Panc1 (cell line): ENCODE measurements at regions not wholly inside any gene's neighbourhood (a gene's known extent, or its start where the extent isn't known, plus 50 kb on each side); places are given as distances from the start of the nearest gene placed in this dataset.

Experiments
- ATAC-seq: fragments of 200-7000 bp; cut with Tn5 transposase; 2 replicates; pipeline ENCODE4 v1.9.1; 2020; ENCODE audit warnings: mild to moderate bottlenecking, moderate library complexity
- BruUV-seq: library from RNA; stranded (reverse); fragments of 400-500 nt; replicated peaks from 2 replicates; lab custom pipeline; 2021; lab: Mats Ljungman, UMichigan
- CTCF ChIA-PET: fragments of 300-600 bp; sonication (Branson Sonifier 250); formaldehyde crosslinking; loops from one replicate; lab custom pipeline; 2022; ENCODE audit warnings: antibody characterized with exemption; lab: Charles Lee
- POLR2A ChIA-PET: fragments of 300-600 bp; sonication (Branson Sonifier 250); formaldehyde crosslinking; loops from one replicate; lab custom pipeline; 2022; ENCODE audit warnings: antibody characterized with exemption; lab: Charles Lee
- DNase-seq: peaks from one replicate; pipeline ENCODE4 v3.0.0-alpha.2; 2010; ENCODE audit warnings: low read depth, low spot score
- H3K27ac ChIP-seq: 2 replicates; pipeline ENCODE4 v1.5.1; 2011; ENCODE audit warnings: mild to moderate bottlenecking, low read length, inconsistent platforms
- H3K27me3 ChIP-seq: fragments of 200-500 bp; sonication (Bioruptor generic); 2 replicates; pipeline ENCODE4 v1.6.0; 2014; ENCODE audit warnings: low read length, inconsistent platforms; ENCODE audit not compliant: control insufficient read depth, insufficient read depth
- H3K36me3 ChIP-seq: fragments of 200-500 bp; sonication (Bioruptor generic); 2 replicates; pipeline ENCODE4 v1.5.1; 2014; ENCODE audit warnings: inconsistent platforms, mild to moderate bottlenecking, low read length, moderate library complexity; ENCODE audit not compliant: control insufficient read depth, insufficient read depth
- H3K4me1 ChIP-seq: 2 replicates; pipeline ENCODE4 v1.5.1; 2011; ENCODE audit warnings: inconsistent platforms, mild to moderate bottlenecking, low read length, moderate library complexity; ENCODE audit not compliant: control insufficient read depth, insufficient read depth
- H3K4me3 ChIP-seq, 2 experiments: 2 replicates each; pipeline ENCODE4 v1.5.1; 2011 to 2012; ENCODE audit warnings: low read depth in 2 of 2, low read length in 2 of 2, mild to moderate bottlenecking in 2 of 2, inconsistent platforms in 1 of 2, moderate library complexity in 1 of 2
- H3K9me3 ChIP-seq: fragments of 200-500 bp; sonication (Bioruptor generic); 2 replicates; pipeline ENCODE4 v1.5.1; 2014; ENCODE audit warnings: low read depth, mild to moderate bottlenecking, inconsistent platforms, low read length, moderate library complexity; ENCODE audit not compliant: control insufficient read depth, insufficient read depth
- POLR2AphosphoS5 ChIP-seq: IDR thresholded peaks from 2 replicates; pipeline ENCODE4 v1.6.1; 2012; ENCODE audit warnings: mild to moderate bottlenecking, low read depth, low read length, moderate library complexity
- SIN3A ChIP-seq: IDR thresholded peaks from 2 replicates; pipeline ENCODE4 v1.6.1; 2012; ENCODE audit warnings: low read depth, mild to moderate bottlenecking, low read length, moderate library complexity, borderline replicate concordance; ENCODE audit not compliant: insufficient read depth
- TCF7L2 ChIP-seq: IDR thresholded peaks from 2 replicates; pipeline ENCODE4 v1.6.1; 2011; ENCODE audit warnings: mild to moderate bottlenecking, low read depth, low read length, inconsistent platforms
- in situ Hi-C: cut with HindIII; loops from 2 replicates; pipeline ENCODE4 v1.10.0; 2016; ENCODE audit warnings: low sequenced_read_pairs, low pct_unique_long_range_greater_than_20kb
- intact Hi-C: fragments of 100-400 bp; cut with micrococcal nuclease; formaldehyde crosslinking; loops from one replicate; pipeline ENCODE4 v1.10.0; 2022; ENCODE audit not compliant: unreplicated experiment
- TF ChIP-seq, protein P1 (sequence below), 2 experiments: IDR thresholded peaks; 2 replicates each; pipeline ENCODE4 v1.6.1; 2011 to 2012; ENCODE audit warnings: low read depth in 2 of 2, control low read depth in 1 of 2, low read length in 1 of 2, mild to moderate bottlenecking in 1 of 2, moderate library complexity in 1 of 2; ENCODE audit not compliant: insufficient read depth in 1 of 2
- TF ChIP-seq, protein P2 (sequence below): fragments of 450-650 bp; IDR thresholded peaks from 2 replicates; pipeline ENCODE4 v1.5.1; 2017; ENCODE audit warnings: mild to moderate bottlenecking

DNA sequence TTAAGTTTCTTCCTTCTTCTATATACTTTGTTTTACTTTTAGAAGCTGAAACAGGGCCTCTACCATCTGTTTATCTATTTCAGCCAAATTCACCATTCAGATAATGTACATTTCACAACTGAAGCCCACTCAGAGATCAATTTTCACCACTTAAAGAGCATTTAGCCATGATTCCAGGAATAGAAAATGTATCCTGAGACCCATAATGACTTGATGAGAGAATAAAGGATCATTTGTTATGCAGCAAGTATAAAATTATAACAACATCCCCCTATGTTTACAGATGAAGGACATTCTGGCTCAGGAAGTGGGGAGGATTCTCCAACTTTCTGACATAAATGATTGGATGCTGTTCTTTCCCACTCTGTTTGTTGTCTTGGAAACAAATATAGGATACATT lies 962.1 kb upstream of the EEF2KMT start:
- no TSS peak for BruUV-seq
- intact Hi-C loops = no loop called here

DNA sequence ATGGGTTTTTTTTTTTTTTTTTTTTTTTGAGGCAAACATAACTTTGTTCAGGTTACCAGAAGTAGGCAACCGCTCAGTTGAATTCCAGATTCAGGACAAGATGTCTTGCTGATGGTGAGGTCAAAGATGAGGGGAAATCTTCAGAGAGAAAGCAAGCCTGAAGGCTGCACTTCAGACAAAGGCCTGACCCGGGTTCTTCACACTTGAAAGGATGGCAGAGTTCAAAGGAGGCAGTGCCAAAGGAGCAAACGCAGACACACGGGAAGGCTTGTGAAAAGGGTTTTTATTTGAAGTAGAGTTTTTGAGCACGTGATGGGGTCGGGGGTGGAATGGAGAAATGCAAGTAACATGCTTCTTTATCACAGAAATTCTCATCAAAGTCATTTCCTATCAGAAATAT lies 960.2 kb upstream of the EEF2KMT start:
- POLR2A ChIA-PET = no interaction called here
- TF ChIP-seq TCF7L2 = no peak
- no peak for TF ChIP-seq POLR2AphosphoS5
- TF ChIP-seq SIN3A = no peak
- TF ChIP-seq, protein P1, sequence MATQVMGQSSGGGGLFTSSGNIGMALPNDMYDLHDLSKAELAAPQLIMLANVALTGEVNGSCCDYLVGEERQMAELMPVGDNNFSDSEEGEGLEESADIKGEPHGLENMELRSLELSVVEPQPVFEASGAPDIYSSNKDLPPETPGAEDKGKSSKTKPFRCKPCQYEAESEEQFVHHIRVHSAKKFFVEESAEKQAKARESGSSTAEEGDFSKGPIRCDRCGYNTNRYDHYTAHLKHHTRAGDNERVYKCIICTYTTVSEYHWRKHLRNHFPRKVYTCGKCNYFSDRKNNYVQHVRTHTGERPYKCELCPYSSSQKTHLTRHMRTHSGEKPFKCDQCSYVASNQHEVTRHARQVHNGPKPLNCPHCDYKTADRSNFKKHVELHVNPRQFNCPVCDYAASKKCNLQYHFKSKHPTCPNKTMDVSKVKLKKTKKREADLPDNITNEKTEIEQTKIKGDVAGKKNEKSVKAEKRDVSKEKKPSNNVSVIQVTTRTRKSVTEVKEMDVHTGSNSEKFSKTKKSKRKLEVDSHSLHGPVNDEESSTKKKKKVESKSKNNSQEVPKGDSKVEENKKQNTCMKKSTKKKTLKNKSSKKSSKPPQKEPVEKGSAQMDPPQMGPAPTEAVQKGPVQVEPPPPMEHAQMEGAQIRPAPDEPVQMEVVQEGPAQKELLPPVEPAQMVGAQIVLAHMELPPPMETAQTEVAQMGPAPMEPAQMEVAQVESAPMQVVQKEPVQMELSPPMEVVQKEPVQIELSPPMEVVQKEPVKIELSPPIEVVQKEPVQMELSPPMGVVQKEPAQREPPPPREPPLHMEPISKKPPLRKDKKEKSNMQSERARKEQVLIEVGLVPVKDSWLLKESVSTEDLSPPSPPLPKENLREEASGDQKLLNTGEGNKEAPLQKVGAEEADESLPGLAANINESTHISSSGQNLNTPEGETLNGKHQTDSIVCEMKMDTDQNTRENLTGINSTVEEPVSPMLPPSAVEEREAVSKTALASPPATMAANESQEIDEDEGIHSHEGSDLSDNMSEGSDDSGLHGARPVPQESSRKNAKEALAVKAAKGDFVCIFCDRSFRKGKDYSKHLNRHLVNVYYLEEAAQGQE (IDR thresholded peaks at IDR 0.05; ENCODE audit: insufficient read depth in 1 of 2, low read depth in 2 of 2, low read length in 1 of 2) = no peak
- TF ChIP-seq, protein P2, sequence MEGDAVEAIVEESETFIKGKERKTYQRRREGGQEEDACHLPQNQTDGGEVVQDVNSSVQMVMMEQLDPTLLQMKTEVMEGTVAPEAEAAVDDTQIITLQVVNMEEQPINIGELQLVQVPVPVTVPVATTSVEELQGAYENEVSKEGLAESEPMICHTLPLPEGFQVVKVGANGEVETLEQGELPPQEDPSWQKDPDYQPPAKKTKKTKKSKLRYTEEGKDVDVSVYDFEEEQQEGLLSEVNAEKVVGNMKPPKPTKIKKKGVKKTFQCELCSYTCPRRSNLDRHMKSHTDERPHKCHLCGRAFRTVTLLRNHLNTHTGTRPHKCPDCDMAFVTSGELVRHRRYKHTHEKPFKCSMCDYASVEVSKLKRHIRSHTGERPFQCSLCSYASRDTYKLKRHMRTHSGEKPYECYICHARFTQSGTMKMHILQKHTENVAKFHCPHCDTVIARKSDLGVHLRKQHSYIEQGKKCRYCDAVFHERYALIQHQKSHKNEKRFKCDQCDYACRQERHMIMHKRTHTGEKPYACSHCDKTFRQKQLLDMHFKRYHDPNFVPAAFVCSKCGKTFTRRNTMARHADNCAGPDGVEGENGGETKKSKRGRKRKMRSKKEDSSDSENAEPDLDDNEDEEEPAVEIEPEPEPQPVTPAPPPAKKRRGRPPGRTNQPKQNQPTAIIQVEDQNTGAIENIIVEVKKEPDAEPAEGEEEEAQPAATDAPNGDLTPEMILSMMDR = no peak
- H3K4me1 ChIP-seq = no peaks in the 10 kb centered on the region
- BruUV-seq = no TSS peak
- no peak overlapping the region for H3K4me3 ChIP-seq
- H3K27me3 ChIP-seq = peaks cover 2% of the 10 kb centered on the region; the same call in 1 of the 2 replicates
- intact Hi-C loops = no loop called here
- no peaks in the 10 kb centered on the region for H3K36me3 ChIP-seq
- in situ Hi-C loops = no loop called here
- ATAC-seq = no peak
- no peak overlapping the region for H3K27ac ChIP-seq
- CTCF ChIA-PET = interaction anchor here (0.6 kb wide), 1 partner anchor 164 kb away, joined by 3 read pairs; no protein-coding TSS in a partner anchor
- no peaks in the 10 kb centered on the region for H3K9me3 ChIP-seq
- DNase-seq = no peak

More for the DNA sequence above, 962.1 kb upstream of the EEF2KMT start:
- DNase-seq = no peak
- no peak for ATAC-seq
- TF ChIP-seq TCF7L2 (no peak), POLR2AphosphoS5 (no peak)
- TF ChIP-seq, protein P2 = no peak
- in situ Hi-C loops = no loop called here
- Histone ChIP-seq H3K4me1 (no peaks in the 10 kb centered on the region), H3K36me3 (no peaks in the 10 kb centered on the region), H3K27ac (no peak overlapping the region), H3K27me3 (peaks cover 2% of the 10 kb centered on the region; the same call in 1 of the 2 replicates), H3K9me3 (no peaks in the 10 kb centered on the region), H3K4me3 (no peak overlapping the region)
- ChIA-PET POLR2A (no interaction called here), CTCF (no interaction called here)
